H1 (cell line): ENCODE measurements at regions not wholly inside any gene's neighbourhood (a gene's known extent, or its start where the extent isn't known, plus 50 kb on each side); places are given as distances from the start of the nearest gene placed in this dataset.

Experiments used
- CTCF ChIA-PET: fragments of 300-600 bp; sonication (Branson Sonifier 250); formaldehyde crosslinking; loops from one replicate; lab custom pipeline; 2021; ENCODE audit not compliant: partially characterized antibody; lab: Charles Lee
- POLR2A ChIA-PET: fragments of 300-600 bp; sonication (Branson Sonifier 250); formaldehyde crosslinking; loops from one replicate; lab custom pipeline; 2021; ENCODE audit warnings: inconsistent platforms; ENCODE audit not compliant: partially characterized antibody; lab: Charles Lee
- DNase-seq, 2 experiments: peaks; one replicate each; pipeline versions ENCODE4 v3.0.0 to v3.0.0-alpha.2; 2010 to 2022; ENCODE audit warnings: low spot score in 2 of 2, low read depth in 1 of 2, mixed read lengths in 1 of 2
- FAIRE-seq: peaks from 2 replicates; lab custom pipeline; 2011; peaks lifted over from hg19 to GRCh38; lab: Jason Lieb, UNC
- H2AFZ ChIP-seq: 2 replicates; pipeline ENCODE4 v1.8.1; 2012; ENCODE audit warnings: low read length, inconsistent platforms
- H2AK5ac ChIP-seq: 2 replicates; pipeline ENCODE4 v1.6.1; 2013; ENCODE audit warnings: low read depth, low read length
- H2BK120ac ChIP-seq: replicated peaks from 2 replicates; pipeline ENCODE3; 2013; ENCODE audit warnings: low read depth, low read length, inconsistent platforms
- H2BK12ac ChIP-seq: 2 replicates; pipeline ENCODE4 v1.6.1; 2013; ENCODE audit warnings: low read depth, low read length
- H2BK15ac ChIP-seq: 2 replicates; pipeline ENCODE4 v1.6.1; 2013; ENCODE audit warnings: low read length
- H2BK20ac ChIP-seq: 2 replicates; pipeline ENCODE4 v1.6.1; 2013; ENCODE audit warnings: low read length
- H2BK5ac ChIP-seq: 2 replicates; pipeline ENCODE4 v1.6.1; 2013; ENCODE audit warnings: low read depth, low read length
- H3K14ac ChIP-seq: 2 replicates; pipeline ENCODE4 v1.6.1; 2013; ENCODE audit warnings: inconsistent platforms; ENCODE audit not compliant: insufficient read length
- H3K18ac ChIP-seq: 2 replicates; pipeline ENCODE4 v1.6.1; 2013; ENCODE audit warnings: low read length; ENCODE audit errors: extremely low read depth
- H3K23ac ChIP-seq: 2 replicates; pipeline ENCODE4 v1.6.1; 2013; ENCODE audit warnings: inconsistent platforms; ENCODE audit not compliant: insufficient read length
- H3K23me2 ChIP-seq: 2 replicates; pipeline ENCODE4 v1.6.1; 2013; ENCODE audit warnings: low read depth, low read length
- H3K27ac ChIP-seq: 2 replicates; pipeline ENCODE4 v1.6.1; 2011; ENCODE audit warnings: low read depth, low read length, inconsistent platforms
- H3K27me3 ChIP-seq, 4 experiments: replicated peaks in 1 of 4; 1 replicate in 1 of 4; 2 replicates in 3 of 4; pipeline versions ENCODE4 v1.6.1 to v1.8.1; 2011 to 2013; ENCODE audit warnings: low read length in 3 of 4, mild to moderate bottlenecking in 3 of 4, inconsistent platforms in 2 of 4, mixed read lengths in 2 of 4, moderate library complexity in 1 of 4; ENCODE audit not compliant: control insufficient read depth in 3 of 4, insufficient read depth in 3 of 4; ENCODE audit errors: extremely low read depth in 1 of 4
- H3K36me3 ChIP-seq, 4 experiments: 2 replicates each; pipeline versions ENCODE4 v1.6.1 to v1.8.1; 2011 to 2013; ENCODE audit warnings: mild to moderate bottlenecking in 4 of 4, low read length in 3 of 4, moderate library complexity in 2 of 4, control low read depth in 1 of 4, inconsistent platforms in 1 of 4; ENCODE audit not compliant: insufficient read depth in 4 of 4, control insufficient read depth in 2 of 4
- H3K4ac ChIP-seq: replicated peaks from 2 replicates; pipeline ENCODE3; 2013; ENCODE audit warnings: low read length, low read depth, mixed read lengths, inconsistent platforms; ENCODE audit not compliant: insufficient read length
- H3K4me1 ChIP-seq, 4 experiments: replicated peaks in 1 of 4; 1 replicate in 1 of 4; 2 replicates in 3 of 4; pipeline versions ENCODE4 v1.6.1 to v1.8.1; 2011 to 2013; ENCODE audit warnings: low read length in 3 of 4, inconsistent platforms in 2 of 4, mixed read lengths in 1 of 4; ENCODE audit not compliant: insufficient read depth in 4 of 4, control insufficient read depth in 3 of 4
- H3K4me2 ChIP-seq, 2 experiments: 2 replicates each; pipeline versions ENCODE4 v1.6.1 to v1.8.1; 2011 to 2013; ENCODE audit warnings: low read depth in 2 of 2, low read length in 2 of 2, control low read depth in 1 of 2, inconsistent platforms in 1 of 2, mild to moderate bottlenecking in 1 of 2; ENCODE audit not compliant: insufficient read depth in 1 of 2
- H3K4me3 ChIP-seq, 4 experiments: fragments of 200-600, 300-600 bp in 1 of 4; sonication (generic), shearing (Covaris generic), sonication (Bioruptor Twin) in 1 of 4; 2 replicates each; pipeline versions ENCODE4 v1.5.1 to v1.8.1; 2011 to 2016; ENCODE audit warnings: low read length in 4 of 4, low read depth in 3 of 4, control low read depth in 2 of 4, inconsistent platforms in 2 of 4, mild to moderate bottlenecking in 2 of 4, mixed read lengths in 1 of 4, moderate library complexity in 1 of 4; ENCODE audit not compliant: insufficient read depth in 2 of 4; ENCODE audit errors: extremely low read depth in 1 of 4
- H3K56ac ChIP-seq: replicated peaks from 2 replicates; pipeline ENCODE3; 2013; ENCODE audit warnings: low read depth, mild to moderate bottlenecking, mixed read lengths, low read length, inconsistent platforms; ENCODE audit not compliant: insufficient read length
- H3K79me1 ChIP-seq: 2 replicates; pipeline ENCODE4 v1.6.1; 2013; ENCODE audit warnings: low read depth, low read length, control low read depth
- H3K79me2 ChIP-seq, 2 experiments: 2 replicates each; pipeline versions ENCODE4 v1.6.1 to v1.8.1; 2012 to 2013; ENCODE audit warnings: low read length in 2 of 2, mild to moderate bottlenecking in 2 of 2, inconsistent platforms in 1 of 2; ENCODE audit not compliant: insufficient read depth in 2 of 2, control insufficient read depth in 1 of 2
- H3K9ac ChIP-seq, 4 experiments: replicated peaks in 1 of 4; 1 replicate in 1 of 4; 2 replicates in 3 of 4; pipeline versions ENCODE4 v1.6.1 to v1.8.1; 2011 to 2013; ENCODE audit warnings: low read depth in 3 of 4, low read length in 3 of 4, control low read depth in 2 of 4, mild to moderate bottlenecking in 2 of 4, moderate library complexity in 2 of 4, inconsistent platforms in 1 of 4; ENCODE audit errors: extremely low read depth in 1 of 4
- H3K9me3 ChIP-seq, 2 experiments: 2 replicates each; pipeline versions ENCODE4 v1.6.1 to v1.8.1; 2012 to 2013; ENCODE audit warnings: mild to moderate bottlenecking in 2 of 2, moderate library complexity in 2 of 2, control low read depth in 1 of 2, inconsistent platforms in 1 of 2, low read depth in 1 of 2, low read length in 1 of 2, mixed read lengths in 1 of 2; ENCODE audit not compliant: insufficient read depth in 2 of 2
- H4K20me1 ChIP-seq, 2 experiments: replicated peaks in 1 of 2; 2 replicates each; pipeline versions ENCODE3 to v1.8.1; 2011 to 2013; ENCODE audit warnings: inconsistent platforms in 2 of 2, low read length in 2 of 2, mild to moderate bottlenecking in 1 of 2; ENCODE audit not compliant: insufficient read depth in 2 of 2, control insufficient read depth in 1 of 2
- H4K5ac ChIP-seq: 2 replicates; pipeline ENCODE4 v1.6.1; 2013; ENCODE audit warnings: low read length, low read depth, mixed read lengths, inconsistent platforms; ENCODE audit not compliant: insufficient read length
- H4K8ac ChIP-seq: 2 replicates; pipeline ENCODE4 v1.8.0; 2013; ENCODE audit warnings: mild to moderate bottlenecking, moderate library complexity, low read length, inconsistent platforms; ENCODE audit not compliant: insufficient read depth; ENCODE audit errors: extremely low read depth
- H4K91ac ChIP-seq: replicated peaks from 2 replicates; pipeline ENCODE3; 2013; ENCODE audit warnings: low read length, mixed read lengths, inconsistent platforms; ENCODE audit not compliant: insufficient read length
- BCL11A ChIP-seq, 2 experiments: IDR thresholded peaks; one replicate each; pipeline ENCODE4 v1.6.1; 2011; ENCODE audit warnings: low read depth in 2 of 2, low read length in 2 of 2, mild to moderate bottlenecking in 2 of 2
- CTBP2 ChIP-seq: IDR thresholded peaks from 2 replicates; pipeline ENCODE4 v1.7.0; 2011; ENCODE audit warnings: borderline replicate concordance, mild to moderate bottlenecking, moderate library complexity, mixed read lengths, low read length; ENCODE audit not compliant: insufficient read depth, insufficient read length
- KDM4A ChIP-seq: IDR thresholded peaks from one replicate; pipeline ENCODE4 v1.7.1; 2012; ENCODE audit warnings: low read depth, mild to moderate bottlenecking, moderate library complexity, low read length, inconsistent platforms; ENCODE audit not compliant: severe bottlenecking
- SP2 ChIP-seq: IDR thresholded peaks from 2 replicates; pipeline ENCODE4 v1.6.1; 2012; ENCODE audit warnings: mild to moderate bottlenecking, low read length, inconsistent platforms
- WGBS, 2 experiments: shearing (Covaris generic) in 1 of 2; methylation state at CpG; one replicate each; pipeline versions ENCODE4 v1.1.6 to v1.1.7; 2013 to 2015; ENCODE audit warnings: low lambda C conversion rate in 2 of 2, mixed read lengths in 2 of 2, inconsistent platforms in 1 of 2, low coverage in 1 of 2, missing lambda C conversion rate in 1 of 2; ENCODE audit not compliant: insufficient replicate concordance in 2 of 2, insufficient coverage in 1 of 2, insufficient read length in 1 of 2; ENCODE audit errors: extremely low coverage in 1 of 2, missing lambda C conversion rate in 1 of 2; 5-methylcytosine and 5-hydroxymethylcytosine counted together

DNA sequence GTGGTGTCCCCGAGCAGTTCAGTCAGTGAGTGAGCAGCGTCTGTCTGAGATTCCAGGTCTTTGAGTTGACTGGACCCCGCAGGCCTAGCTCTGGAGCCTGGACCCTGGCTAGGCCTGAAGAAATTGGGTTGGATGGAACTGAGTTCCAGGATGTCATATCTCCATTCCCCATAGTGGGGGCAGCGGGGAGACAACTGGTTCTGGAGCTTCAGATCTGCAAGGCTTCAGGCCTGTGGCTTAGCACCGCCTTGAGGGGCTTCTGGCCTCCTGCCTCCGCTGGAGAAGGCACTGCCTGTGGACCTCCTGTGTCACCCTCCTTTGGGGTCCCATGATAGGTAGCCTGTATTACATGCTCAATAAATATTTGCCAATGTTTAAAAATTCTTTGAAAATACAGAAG lies 288.4 kb upstream of the ID2 start:
- no peak overlapping the region for H2AK5ac ChIP-seq
- H3K9ac ChIP-seq, result no peak overlapping the region
- H3K4ac ChIP-seq, result no peak overlapping the region
- no peaks in the 10 kb centered on the region for H3K36me3 ChIP-seq
- ChIA-PET CTCF (no interaction called here), POLR2A (no interaction called here)
- H2BK15ac ChIP-seq, result peak overlapping the region; percentile 67; the same call in 1 of the 2 replicates
- TF ChIP-seq CTBP2 (no peak), KDM4A (no peak), SP2 (no peak), BCL11A (IDR thresholded peaks at IDR 0.05; ENCODE audit: low read depth in 2 of 2, low read length in 2 of 2) (no peak)
- H3K18ac ChIP-seq, result no peak overlapping the region
- H2BK12ac ChIP-seq, result peak overlapping the region; percentile 71; the same call in 1 of the 2 replicates
- H3K56ac ChIP-seq, result no peak overlapping the region
- peak overlapping the region; percentile 86 for H2BK20ac ChIP-seq
- peaks cover 4% of the 10 kb centered on the region for H3K23me2 ChIP-seq
- H3K4me3 ChIP-seq, result no peak overlapping the region
- 96% methylated on average over 6 of the region's 6 CpGs; no CpG with 5 or more reads in 1 of the 2 experiments for WGBS, 2 experiments
- no peak overlapping the region for H4K8ac ChIP-seq
- no peak overlapping the region for H2BK120ac ChIP-seq
- H3K23ac ChIP-seq, result no peak overlapping the region
- FAIRE-seq (no peak), DNase-seq (no peak)
- no peaks in the 10 kb centered on the region for H3K79me1 ChIP-seq
- no peaks in the 10 kb centered on the region for H3K79me2 ChIP-seq
- no peak overlapping the region for H3K27ac ChIP-seq
- no peak overlapping the region for H4K5ac ChIP-seq
- peaks cover 0 to 13% (median 6%) of the 10 kb centered on the region in 4 experiments; a peak in 4 of 7 replicates for H3K27me3 ChIP-seq
- H2AFZ ChIP-seq, result no peak overlapping the region
- no peak overlapping the region for H3K14ac ChIP-seq
- H2BK5ac ChIP-seq, result no peak overlapping the region
- no peak overlapping the region for H3K4me2 ChIP-seq
- H4K91ac ChIP-seq, result no peak overlapping the region
- H3K9me3 ChIP-seq, result peaks cover 0 to 6% of the 10 kb centered on the region in 2 experiments; a peak in 2 of 4 replicates
- H4K20me1 ChIP-seq, result peaks cover 0 to 3% of the 10 kb centered on the region in 2 experiments
- peaks cover 7 to 13% (median 10%) of the 10 kb centered on the region in 4 experiments for H3K4me1 ChIP-seq
